ENCODE measurements at regions not wholly inside any gene's neighbourhood (a gene's known extent, or its start where the extent isn't known, plus 50 kb on each side); places are given as distances from the start of the nearest gene placed in this dataset.

DNA sequence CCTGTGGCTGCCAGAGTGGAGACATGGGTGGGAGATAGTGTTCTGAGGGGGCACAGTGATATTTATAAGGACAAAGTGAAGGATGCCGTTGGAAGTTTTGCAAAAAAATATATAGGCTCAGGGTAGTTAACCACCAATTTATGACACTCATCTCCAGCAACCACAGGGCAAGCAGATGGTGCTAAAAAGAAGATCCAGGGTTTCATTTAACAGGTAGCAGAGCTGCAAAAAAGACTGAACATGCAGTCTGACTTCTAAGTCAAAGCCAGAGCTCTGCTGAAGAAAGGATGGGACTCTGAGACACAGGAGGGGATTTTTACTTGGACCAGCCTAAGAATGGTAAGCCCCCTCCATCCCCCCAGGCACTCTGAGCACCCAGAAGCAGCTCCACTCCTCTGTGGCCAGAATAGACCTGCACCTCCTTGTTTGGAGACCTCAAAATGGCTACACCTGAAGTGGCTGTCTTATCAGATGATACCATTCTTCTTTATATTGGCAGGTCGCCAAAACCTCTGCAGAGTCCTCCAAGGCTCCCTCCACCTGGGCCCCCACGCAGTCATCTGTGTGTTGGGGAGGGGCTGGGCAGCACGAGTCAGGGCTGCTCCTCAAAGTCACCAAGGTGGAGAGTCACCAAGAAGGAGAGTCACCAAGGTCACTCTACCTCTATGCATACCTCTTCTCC is 161.4 kb upstream of the FAM9B start:
- DNase-seq (ENCODE audit: low read depth in 2 of 3, low spot score in 2 of 3): no peak

- DNase-seq (ENCODE audit: low read depth in 2 of 3, low spot score in 2 of 3): no peak
These were observed 163.2 kb upstream of the FAM9B start for GRCh38 chrX:9196961-9197640.

GRCh38 chrX:9204560-9204959 is 170.6 kb upstream of the FAM9B start:
- DNase-seq (ENCODE audit: low read depth in 2 of 3, low spot score in 2 of 3): no peak

DNA sequence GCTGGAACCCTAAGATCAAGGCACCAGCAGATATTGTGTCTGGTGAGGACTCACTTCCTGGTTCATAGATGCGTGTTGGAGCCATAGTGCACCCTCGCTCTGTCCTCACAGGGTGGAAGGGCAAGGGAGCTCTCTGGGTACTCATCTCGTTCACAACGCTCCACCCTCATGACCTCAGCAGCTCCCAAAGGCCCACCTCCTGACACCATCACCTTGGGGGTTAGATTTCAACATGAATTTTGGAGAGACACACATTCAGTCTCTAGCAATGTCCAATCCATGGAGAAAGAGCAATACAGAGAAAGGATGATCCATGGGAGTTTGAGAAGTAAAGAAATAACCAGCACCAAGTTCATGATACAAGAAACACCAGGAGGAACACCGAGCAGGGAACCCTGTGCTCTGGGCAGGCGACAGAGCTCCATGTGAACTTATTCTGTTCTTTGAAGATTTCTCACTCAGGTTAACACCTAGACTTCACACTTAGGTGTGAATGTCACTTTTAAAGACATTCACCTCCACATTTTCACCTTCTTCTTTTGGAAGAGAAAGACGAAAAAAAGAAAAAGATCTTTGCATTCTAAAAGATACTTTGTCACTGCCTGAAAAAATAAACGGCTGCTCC is 171.8 kb upstream of the FAM9B start:
- no peak for DNase-seq (ENCODE audit: low read depth in 2 of 3, low spot score in 2 of 3)

GRCh38 chrX:9207142-9207541 is 173.2 kb upstream of the FAM9B start:
- no peak for DNase-seq (ENCODE audit: low read depth in 2 of 3, low spot score in 2 of 3)

GRCh38 chrX:9211269-9211668 is 177.3 kb upstream of the FAM9B start:
- DNase-seq (ENCODE audit: low read depth in 2 of 3, low spot score in 2 of 3): no peak

GRCh38 chrX:9221781-9222180 is 187.9 kb upstream of the FAM9B start:
- DNase-seq (ENCODE audit: low read depth in 2 of 3, low spot score in 2 of 3): no peak

GRCh38 chrX:9222299-9222698 is 188.4 kb upstream of the FAM9B start:
- DNase-seq (ENCODE audit: low read depth in 2 of 3, low spot score in 2 of 3): no peak

DNA sequence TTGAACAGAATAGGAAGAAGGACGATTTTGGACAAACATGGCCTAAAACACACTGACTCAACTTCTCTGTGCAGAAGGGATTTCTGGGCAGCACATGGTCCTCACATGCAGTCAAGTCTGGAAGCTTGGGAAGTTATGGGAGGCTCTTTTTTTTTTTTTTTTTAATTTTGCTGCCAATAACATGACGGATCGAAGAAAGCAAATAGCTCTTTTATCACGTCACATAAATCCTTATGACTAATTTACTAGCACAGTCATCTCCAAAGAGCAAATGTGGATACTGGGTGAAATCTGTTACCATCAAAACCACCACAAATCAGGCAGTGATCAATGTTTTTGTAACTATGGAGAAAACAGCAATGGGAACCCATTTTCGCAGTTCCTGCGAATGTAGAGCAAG is 193.3 kb upstream of the FAM9B start:
- DNase-seq (ENCODE audit: low read depth in 2 of 3, low spot score in 2 of 3): no peak

DNA sequence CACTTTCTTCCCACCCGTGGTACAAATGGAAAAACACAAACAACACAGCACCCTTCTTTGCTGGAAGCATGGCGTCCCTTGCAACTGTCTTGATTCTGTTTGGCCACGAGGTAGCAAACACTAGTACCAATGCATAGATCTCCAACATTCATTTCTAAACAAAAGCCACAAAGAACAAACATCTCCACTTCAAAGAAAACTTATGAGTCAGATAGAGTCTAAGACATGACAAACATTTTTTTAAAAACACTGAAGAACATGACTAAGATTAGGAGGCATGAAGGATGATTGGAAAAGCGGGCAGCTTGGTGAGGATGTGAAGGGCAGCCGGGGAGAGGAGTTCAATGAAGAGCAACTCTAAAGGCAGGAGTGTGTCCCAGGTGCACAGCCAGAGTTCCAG is 197.6 kb upstream of the FAM9B start:
- no peak for DNase-seq (ENCODE audit: low read depth in 2 of 3, low spot score in 2 of 3)

- DNase-seq (ENCODE audit: low read depth in 2 of 3, low spot score in 2 of 3): no peak
These were observed 199.2 kb upstream of the FAM9B start for GRCh38 chrX:9233141-9233540.

GRCh38 chrX:9234315-9234714 is 200.4 kb upstream of the FAM9B start:
- DNase-seq (ENCODE audit: low read depth in 2 of 3, low spot score in 2 of 3): no peak

GRCh38 chrX:9235722-9236121 is 201.8 kb upstream of the FAM9B start:
- no peak for DNase-seq (ENCODE audit: low read depth in 2 of 3, low spot score in 2 of 3)

- DNase-seq (ENCODE audit: low read depth in 2 of 3, low spot score in 2 of 3): no peak
These were observed 207.0 kb upstream of the FAM9B start for GRCh38 chrX:9240956-9241355.

GRCh38 chrX:9241427-9241826 is 207.5 kb upstream of the FAM9B start:
- no peak for DNase-seq (ENCODE audit: low read depth in 2 of 3, low spot score in 2 of 3)

GRCh38 chrX:9249051-9249846 is 215.3 kb upstream of the FAM9B start:
- DNase-seq (ENCODE audit: low read depth in 2 of 3, low spot score in 2 of 3): no peak

DNA sequence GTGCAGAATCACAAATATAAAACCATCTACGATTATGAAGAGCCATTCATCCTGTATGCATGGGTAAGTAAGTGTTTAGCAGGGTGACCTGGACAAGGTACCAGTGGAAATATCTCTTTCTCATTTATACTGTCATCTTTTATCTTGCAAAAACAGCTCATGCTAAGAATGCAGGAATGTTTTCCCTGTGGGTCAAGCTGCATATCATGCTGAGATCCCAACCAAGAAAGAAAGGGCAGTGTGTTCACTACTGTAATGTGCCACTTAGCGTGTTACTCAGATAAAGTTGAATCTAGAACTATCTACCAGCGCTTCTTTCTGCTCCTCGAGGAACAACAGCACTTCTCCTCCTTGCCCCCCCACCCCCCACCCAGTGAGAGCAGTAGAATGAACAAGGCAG is 212.7 kb upstream of the TBL1X start:
- DNase-seq (ENCODE audit: low read depth in 2 of 3, low spot score in 2 of 3): no peak

DNA sequence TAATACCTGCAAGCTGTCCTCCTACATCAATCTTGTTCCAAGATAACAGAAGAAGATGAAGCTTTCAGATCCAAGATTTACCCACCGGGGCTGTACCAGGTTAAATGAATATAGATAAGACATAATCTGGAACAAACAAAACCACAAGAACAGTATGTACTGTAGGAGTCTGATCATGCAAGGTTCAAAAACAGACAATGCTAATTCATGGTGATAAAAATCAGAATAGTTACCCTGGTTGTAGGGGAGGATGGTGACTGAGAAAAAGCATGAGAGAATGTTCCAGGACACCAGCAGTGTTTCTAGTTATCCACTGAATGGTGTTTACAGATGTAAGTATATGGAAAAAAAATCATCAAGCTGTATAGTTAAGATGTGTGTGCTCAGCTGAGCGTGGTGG is 211.6 kb upstream of the TBL1X start:
- DNase-seq (ENCODE audit: low read depth in 2 of 3, low spot score in 2 of 3): no peak

DNA sequence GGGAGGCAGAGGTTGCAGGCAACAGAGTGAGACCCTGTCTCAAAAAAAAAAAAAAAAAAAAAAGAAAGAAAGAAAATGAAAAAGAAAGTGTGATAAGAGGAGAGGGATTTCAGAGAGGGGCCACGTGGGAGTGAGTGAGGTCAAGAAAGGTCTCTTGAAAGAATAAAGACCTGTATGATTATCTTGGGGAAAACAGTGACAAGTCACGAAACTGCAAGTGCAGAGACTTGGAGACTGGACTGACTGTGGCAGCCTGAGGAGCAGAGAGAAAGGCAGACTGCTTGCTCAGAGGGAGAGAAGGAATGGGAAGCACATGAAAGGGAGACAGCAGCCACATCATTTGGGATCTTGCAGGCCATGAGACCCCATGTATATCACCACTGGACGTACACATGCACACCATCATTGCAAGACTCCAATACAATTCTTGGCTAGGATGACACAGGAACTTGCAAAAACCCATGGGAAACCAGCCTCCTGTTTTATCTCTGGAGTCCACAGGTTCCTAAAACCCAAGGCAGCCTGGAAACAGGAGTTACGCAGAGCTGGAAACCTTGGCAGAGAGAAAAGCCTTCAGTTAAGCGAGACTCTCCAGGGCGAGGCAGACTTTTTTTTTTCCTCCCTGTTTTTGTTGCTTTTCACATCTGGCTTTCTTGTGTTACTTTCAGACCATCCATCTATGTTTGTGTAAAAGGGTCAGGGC is 207.0 kb upstream of the TBL1X start:
- DNase-seq (ENCODE audit: low read depth in 2 of 3, low spot score in 2 of 3): no peak

- DNase-seq (ENCODE audit: low read depth in 2 of 3, low spot score in 2 of 3): no peak
These were observed 206.3 kb upstream of the TBL1X start for GRCh38 chrX:9258421-9259104.

- no peak for DNase-seq (ENCODE audit: low read depth in 2 of 3, low spot score in 2 of 3)
These were observed 204.3 kb upstream of the TBL1X start for GRCh38 chrX:9260603-9261002.

All from activated CD8-positive, alpha-beta memory T cell treated with anti-CD3 and anti-CD28 coated beads for 48 hours (primary cell).